ENCODE measurements at regions not wholly inside any gene's neighbourhood (a gene's known extent, or its start where the extent isn't known, plus 50 kb on each side); places are given as distances from the start of the nearest gene placed in this dataset.
"Not testable (repeated sequence)": the region's sequence is repeated elsewhere in the genome, so short reads cannot be mapped to it uniquely, and the experiment has no call there.

- no peak for DNase-seq (ENCODE audit: low read depth)
Measured at GRCh38 chr17:13140750-13141149, 122.9 kb upstream of the ELAC2 start.

GRCh38 chr17:13135506-13135905, 117.7 kb upstream of the ELAC2 start:
- no peak for DNase-seq (ENCODE audit: low read depth)

DNA sequence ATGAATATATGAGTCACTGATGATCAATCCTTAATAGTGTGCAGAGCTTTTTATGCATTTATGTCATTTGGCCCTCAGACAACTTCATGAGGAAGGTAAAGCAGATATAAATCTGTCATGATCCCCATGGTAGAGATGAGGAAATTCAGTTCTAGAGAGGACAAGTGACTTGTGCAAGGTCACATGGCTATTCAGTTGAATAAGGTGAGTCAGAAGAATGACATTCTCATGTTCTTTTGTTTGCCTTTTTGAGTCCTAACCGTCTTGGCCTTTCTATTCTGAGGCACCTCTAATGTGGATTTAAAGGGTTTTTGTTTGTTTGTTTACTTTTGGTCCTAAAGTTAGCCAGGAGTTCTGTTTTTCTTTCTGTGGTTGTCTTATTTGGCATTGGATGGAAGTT, 116.2 kb upstream of the ELAC2 start:
- DNase-seq (ENCODE audit: low read depth) = no peak

- no peak for DNase-seq (ENCODE audit: low read depth)
Measured at GRCh38 chr17:13131225-13131624, 113.4 kb upstream of the ELAC2 start.

DNA sequence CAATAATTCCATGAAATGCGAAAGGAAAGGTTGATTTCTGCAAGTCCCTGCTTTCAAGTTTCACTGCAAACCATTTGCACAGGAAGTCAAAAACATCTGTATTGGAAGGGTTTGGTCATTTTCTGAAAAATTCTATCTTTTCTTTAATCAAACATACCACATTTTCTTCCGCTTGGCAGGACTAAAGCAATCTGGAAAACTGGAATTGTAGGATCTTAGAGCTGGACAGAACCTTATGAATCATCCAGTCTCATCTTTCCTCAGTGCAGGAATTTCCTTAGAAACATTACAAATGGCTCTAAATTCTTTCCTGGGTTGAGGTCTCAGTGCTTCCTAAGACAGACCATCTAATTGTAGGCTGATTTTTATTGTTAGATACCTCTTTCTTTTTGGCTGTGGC, 111.5 kb upstream of the ELAC2 start:
- DNase-seq (ENCODE audit: low read depth) = no peak

DNA sequence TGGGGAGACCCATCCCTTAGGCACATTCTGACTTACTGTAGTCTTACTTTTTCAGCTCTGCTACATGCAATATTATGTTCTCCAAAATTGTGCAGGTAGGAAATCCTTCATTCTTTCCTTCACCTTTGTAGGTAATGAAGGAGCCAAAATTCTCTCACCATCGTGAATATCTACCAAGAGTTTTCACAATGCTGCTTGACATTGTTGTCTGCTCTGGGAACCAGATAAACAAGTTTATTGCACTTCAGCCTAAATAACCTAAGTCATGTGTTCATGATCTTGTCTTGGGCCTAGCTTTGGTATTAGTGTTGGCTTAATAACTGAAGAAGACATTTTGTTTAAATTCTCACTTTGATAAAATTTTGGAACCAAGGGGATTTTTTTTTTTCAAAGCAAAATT, 110.8 kb upstream of the ELAC2 start:
- DNase-seq (ENCODE audit: low read depth) = no peak

DNA sequence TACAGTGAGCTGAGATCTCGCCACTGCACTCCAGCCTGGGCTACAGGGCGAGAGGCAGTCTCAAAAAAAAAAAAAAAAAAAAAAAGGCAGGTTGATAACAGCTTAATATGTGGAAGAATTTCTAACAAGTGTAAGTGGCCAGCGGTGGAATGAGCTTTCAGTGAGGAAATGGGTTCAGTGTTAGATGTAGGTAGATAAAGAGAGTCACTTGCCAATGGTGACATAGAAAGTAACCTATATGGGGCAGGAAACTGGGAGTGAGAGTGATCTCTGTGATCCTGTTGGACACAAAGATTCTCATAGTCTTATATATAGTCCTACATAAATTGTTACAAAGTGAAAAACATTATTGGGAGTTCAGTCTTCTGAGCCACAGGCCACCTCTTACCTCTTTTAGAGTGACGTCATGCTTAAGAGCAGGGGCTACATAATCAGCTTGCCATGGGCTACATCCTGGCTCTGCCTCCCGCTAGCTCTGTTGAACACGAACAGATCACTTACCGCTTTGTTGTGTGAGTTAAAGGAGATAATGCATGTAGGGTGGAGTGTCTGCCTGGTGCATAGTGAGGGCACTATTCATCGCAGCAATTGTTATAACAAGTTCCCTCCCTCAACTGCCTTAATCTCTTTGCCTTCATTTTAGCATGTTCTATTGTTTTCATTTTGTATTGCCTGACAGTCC, 110.2 kb upstream of the ELAC2 start:
- DNase-seq (ENCODE audit: low read depth) = no peak

- DNase-seq (ENCODE audit: low read depth) = no peak
Measured at GRCh38 chr17:13120864-13121263, 103.0 kb upstream of the ELAC2 start.

- DNase-seq (ENCODE audit: low read depth) = no peak
Measured at GRCh38 chr17:13118311-13118710, 100.5 kb upstream of the ELAC2 start.

DNA sequence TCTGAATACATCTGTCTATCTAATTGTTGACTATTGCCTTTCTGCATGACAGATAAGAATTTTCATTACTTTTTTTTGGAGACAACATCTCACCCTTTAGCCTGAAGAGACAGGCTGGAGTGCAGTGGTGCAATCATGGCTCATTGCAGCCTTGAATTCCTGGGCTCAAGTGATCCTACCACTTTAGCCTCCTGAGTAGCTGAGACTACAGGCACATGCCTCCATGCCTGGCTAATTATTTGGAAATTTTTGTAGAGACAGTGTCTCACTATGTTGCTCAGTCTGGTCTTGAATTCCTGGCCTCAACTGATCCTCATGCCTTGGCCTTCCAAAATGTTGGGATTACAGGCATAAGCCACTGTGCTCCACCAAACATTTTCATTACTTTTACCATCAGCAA, 99.8 kb upstream of the ELAC2 start:
- DNase-seq (ENCODE audit: low read depth) = no peak

DNA sequence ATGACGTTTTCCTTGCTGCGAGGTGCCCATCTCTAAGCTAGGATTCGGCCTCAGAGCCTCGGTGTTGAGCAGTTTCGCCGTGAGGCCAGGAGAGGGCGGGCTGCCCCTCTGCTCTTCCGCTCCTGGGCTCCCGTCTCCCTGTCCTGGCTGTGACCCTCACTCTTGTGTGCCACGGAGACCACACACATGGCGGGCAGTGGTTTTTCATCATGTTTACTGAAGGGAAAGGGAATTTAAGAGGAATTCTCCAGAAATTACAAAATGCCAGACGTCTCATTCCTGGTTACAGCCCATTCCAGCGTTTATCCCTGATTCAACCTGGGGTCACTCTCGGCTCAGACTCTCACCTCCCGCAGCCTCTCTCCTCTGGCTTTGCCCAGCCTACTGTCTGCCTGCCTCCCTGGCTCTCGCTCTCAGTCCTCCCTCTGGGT, 96.8 kb upstream of the ELAC2 start:
- peak; percentile 24 for DNase-seq (ENCODE audit: low read depth)

DNA sequence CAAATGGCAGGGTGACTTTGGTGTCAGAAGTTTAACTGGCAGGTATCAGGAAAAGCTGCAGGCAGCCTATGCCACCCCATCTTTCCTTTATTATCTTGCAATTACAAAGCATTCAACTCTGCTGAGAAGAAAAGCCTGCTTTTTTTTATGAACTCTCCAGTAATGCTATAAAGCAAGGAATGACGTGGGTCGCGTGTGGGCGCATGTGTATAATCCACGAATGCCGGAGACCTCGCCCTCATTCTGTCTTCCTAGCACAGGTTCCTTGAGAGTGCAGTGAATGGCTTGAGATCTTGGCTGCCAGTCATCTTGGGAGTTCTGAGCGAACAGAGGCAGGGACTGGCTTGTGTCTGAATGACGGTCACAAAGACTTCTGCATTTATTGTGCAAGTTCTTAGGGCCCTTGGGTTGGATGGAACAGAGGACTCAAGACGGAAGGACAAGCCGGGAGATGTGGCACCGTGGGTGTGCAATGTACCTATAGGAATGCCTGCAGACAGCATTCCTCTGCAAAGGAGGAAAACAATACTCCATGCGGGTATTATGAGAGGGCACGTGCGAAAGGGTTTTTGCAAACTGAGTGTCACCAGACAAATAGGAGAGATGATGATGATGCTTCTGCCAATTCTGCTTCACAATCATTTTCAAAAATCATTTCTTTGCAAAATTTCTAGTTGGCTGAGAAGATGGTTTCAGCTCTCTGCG, 96.1 kb upstream of the ELAC2 start:
- no peak for DNase-seq (ENCODE audit: low read depth)

- no peak for DNase-seq (ENCODE audit: low read depth)
Measured at GRCh38 chr17:13107676-13108235, 89.9 kb upstream of the ELAC2 start.

DNA sequence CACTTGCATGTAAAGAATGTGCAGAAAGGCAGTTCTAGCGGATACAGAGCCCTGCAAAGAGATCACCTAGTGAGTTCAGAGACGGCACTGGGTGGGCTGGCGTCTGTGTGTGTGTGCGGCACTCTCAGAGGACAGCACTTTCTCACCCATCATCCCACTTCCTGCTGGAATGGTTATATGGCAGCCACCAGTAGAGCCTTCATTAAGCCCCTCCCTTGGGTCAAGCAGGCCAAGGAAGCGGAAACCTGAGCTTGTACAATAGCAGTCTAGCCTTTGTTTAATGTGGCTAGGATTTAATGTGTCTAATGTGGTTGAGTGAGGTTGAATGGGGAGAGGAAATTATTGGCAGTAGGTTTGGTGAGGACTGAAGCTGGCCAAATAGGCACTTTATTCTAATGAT, 88.3 kb upstream of the ELAC2 start:
- no peak for DNase-seq (ENCODE audit: low read depth)

GRCh38 chr17:13104576-13104975, 86.7 kb upstream of the ELAC2 start:
- no peak for DNase-seq (ENCODE audit: low read depth)

DNA sequence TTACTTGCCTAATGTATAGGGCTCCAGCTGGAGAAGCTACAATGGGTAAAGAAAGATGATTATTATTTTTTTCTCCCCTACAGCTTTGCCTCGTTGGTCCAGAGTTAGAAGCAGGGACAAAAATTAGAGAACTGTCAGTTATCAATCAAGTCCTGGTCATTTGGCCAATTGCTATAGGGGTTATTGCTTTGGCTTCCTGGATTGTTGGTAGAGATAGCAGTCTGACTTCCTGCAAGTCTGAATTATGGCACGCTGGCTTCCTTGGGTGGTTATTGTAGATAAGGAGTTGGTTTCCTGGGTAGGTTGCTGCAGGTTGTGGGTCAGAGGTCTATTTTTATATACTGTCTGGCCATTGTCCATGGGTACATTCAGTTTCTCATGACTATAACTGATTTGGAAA, 84.7 kb upstream of the ELAC2 start:
- no peak for DNase-seq (ENCODE audit: low read depth)

DNA sequence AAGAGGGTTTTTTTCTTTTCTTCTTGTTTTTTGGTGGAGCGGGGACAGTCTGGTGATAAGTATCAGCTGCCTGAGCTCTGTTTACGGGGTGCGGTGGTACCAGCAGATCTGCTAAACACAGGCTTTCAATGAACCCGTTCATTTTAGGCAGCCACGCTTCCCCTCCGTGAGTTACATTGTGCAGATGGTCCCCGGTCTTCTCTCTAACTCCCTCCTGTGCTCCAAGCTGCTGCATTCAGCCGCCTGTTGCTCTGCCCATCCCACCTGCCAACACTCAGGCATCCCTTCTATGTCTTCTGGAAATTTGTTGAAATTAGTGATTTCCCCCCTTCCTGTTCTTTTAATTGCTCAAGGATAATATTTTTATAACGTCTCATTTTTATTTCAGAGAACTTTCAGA, 82.1 kb upstream of the ELAC2 start:
- no peak for DNase-seq (ENCODE audit: low read depth)

DNA sequence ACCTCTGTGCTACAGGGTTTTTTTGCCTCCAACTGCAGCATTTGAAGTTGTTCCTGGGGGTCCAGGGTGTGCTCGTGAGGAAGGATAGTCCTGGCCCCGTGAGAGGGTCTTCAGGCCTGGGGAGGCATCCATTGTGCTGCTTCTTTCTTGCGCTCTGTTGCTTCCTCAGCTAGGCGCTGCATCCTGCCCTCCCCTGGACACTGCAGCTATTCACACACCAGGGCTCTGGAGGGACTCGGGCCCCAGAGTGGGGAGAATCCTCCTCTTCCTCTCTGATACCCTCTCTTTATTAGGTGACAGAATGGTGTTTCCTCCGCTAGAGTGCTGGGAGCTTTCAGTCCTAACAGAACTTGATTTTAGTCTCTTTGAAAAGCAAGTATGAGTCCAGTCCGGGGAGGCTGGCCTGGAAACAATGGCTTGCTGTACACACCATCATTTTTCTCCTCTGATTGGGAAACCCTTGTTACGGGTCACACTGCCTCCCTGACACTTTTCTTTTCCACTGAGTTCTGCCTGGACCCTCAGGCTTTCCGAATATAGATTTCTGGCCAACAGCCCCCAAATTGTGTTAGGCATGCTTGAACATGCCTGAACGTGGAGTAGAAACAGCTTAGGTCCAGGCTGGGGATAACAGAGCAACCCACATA, 81.4 kb upstream of the ELAC2 start:
- no peak for DNase-seq (ENCODE audit: low read depth)

- no peak for DNase-seq (ENCODE audit: low read depth)
Measured at GRCh38 chr17:13096291-13096690, 78.5 kb upstream of the ELAC2 start.

- not testable (repeated sequence) for DNase-seq (ENCODE audit: low read depth)
Measured at GRCh38 chr17:13092010-13092409, 74.2 kb upstream of the ELAC2 start.

DNA sequence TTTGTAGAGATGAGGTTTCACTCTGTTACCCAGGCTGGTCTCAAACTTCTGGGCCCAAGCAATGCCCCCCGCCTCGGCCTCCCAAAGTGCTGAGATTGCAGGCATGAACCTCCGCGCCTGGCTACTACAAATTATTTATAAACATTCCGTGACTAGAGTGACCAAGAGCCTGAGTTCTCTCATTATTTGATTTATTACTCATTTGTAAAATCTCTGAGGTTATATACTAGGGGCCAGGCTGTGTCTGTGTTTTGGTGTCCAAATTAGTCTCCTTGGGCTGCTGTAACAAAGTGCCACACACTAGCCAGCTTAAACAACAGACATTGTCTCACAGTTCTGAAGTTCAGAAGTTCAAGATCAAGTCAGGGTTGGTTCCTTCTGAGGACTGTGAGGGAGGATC, 70.8 kb upstream of the ELAC2 start:
- no peak for DNase-seq (ENCODE audit: low read depth)

DNA sequence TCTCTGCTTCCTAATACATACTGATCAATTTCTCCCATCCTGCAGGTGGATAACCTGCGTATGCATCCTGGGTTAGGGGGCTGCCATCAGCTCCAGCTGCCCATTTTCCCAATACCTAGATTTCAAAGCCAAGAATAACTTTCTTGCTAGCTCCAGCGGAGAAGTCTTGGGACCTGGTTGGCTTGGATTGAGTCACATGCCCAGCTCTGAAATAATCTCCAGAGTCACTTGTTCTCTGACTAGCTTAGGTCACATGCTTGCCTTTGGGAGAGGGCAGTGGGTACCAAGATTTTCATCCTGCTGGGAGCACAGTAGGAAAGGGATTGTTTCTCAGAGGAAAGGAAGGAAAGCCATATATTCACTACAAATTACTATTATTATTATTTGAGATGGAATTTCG, 70.0 kb upstream of the ELAC2 start:
- DNase-seq (ENCODE audit: low read depth) = no peak

GRCh38 chr17:13086142-13086769, 68.4 kb upstream of the ELAC2 start:
- DNase-seq (ENCODE audit: low read depth) = no peak

All from HS-5 (cell line).